CD14-positive monocyte (primary cell): ENCODE measurements at regions not wholly inside any gene's neighbourhood (a gene's known extent, or its start where the extent isn't known, plus 50 kb on each side); places are given as distances from the start of the nearest gene placed in this dataset.

ENCODE experiments used
- DNase-seq, 3 donors: peaks; one replicate each; pipeline ENCODE4 v3.0.0-alpha.2; 2011 to 2022
- H2AFZ ChIP-seq: 2 replicates; pipeline ENCODE4 v1.6.0; 2012; ENCODE audit warnings: mild to moderate bottlenecking, low read depth, low read length, inconsistent platforms; ENCODE audit not compliant: insufficient read depth, poor library complexity, severe bottlenecking
- H3K27ac ChIP-seq, 2 donors: 1 replicate in 1 of 2; 2 replicates in 1 of 2; pipeline ENCODE4 v1.5.1; 2012 to 2013; ENCODE audit warnings: low read length in 2 of 2, control low read depth in 1 of 2, inconsistent platforms in 1 of 2, low read depth in 1 of 2, mild to moderate bottlenecking in 1 of 2
- H3K27me3 ChIP-seq, 2 donors: one replicate each; pipeline versions ENCODE4 v1.6.0 to v1.6.1; 2011 to 2013; ENCODE audit warnings: low read length in 2 of 2; ENCODE audit not compliant: control insufficient read depth in 2 of 2, insufficient read depth in 2 of 2
- H3K36me3 ChIP-seq, 2 donors: replicated peaks in 1 of 2; 1 replicate in 1 of 2; 2 replicates in 1 of 2; pipeline versions ENCODE4 v1.5.1 to v1.6.1; 2012 to 2013; ENCODE audit warnings: low read length in 2 of 2, control low read depth in 1 of 2, inconsistent platforms in 1 of 2, mild to moderate bottlenecking in 1 of 2; ENCODE audit not compliant: insufficient read depth in 2 of 2, control insufficient read depth in 1 of 2
- H3K4me1 ChIP-seq, 2 donors: 1 replicate in 1 of 2; 2 replicates in 1 of 2; pipeline versions ENCODE4 v1.5.1 to v1.6.1; 2012 to 2013; ENCODE audit warnings: low read length in 2 of 2, control low read depth in 1 of 2, inconsistent platforms in 1 of 2, mild to moderate bottlenecking in 1 of 2, moderate library complexity in 1 of 2; ENCODE audit not compliant: insufficient read depth in 2 of 2, control insufficient read depth in 1 of 2
- H3K4me2 ChIP-seq: replicated peaks from 2 replicates; pipeline ENCODE3; 2012; ENCODE audit warnings: low read length, moderate library complexity, mild to moderate bottlenecking; ENCODE audit not compliant: poor library complexity, severe bottlenecking; ENCODE audit errors: extremely low read depth
- H3K4me3 ChIP-seq, 3 experiments: fragments of 200-600 bp in 1 of 3; sonication (generic) in 1 of 3; replicated peaks in 1 of 3; 1 replicate in 2 of 3; 2 replicates in 1 of 3; pipeline ENCODE4 v1.5.1; 2011 to 2013; ENCODE audit warnings: low read length in 3 of 3, mild to moderate bottlenecking in 3 of 3, control low read depth in 2 of 3, low read depth in 2 of 3, inconsistent platforms in 1 of 3, moderate library complexity in 1 of 3
- H3K79me2 ChIP-seq: 2 replicates; pipeline ENCODE4 v1.6.0; 2012; ENCODE audit warnings: mild to moderate bottlenecking, control low read depth, inconsistent platforms, low read length, moderate library complexity; ENCODE audit not compliant: insufficient read depth
- H3K9ac ChIP-seq: 2 replicates; pipeline ENCODE4 v1.6.0; 2017; ENCODE audit warnings: low read length, mild to moderate bottlenecking; ENCODE audit not compliant: insufficient read depth, poor library complexity, severe bottlenecking
- H3K9me3 ChIP-seq, 2 donors: replicated peaks in 1 of 2; 1 replicate in 1 of 2; 2 replicates in 1 of 2; pipeline versions ENCODE4 v1.5.1 to v1.6.1; 2012 to 2013; ENCODE audit warnings: low read length in 2 of 2, control low read depth in 1 of 2; ENCODE audit not compliant: control insufficient read depth in 1 of 2, insufficient read depth in 1 of 2
- H4K20me1 ChIP-seq: 2 replicates; pipeline ENCODE4 v1.6.0; 2012; ENCODE audit warnings: mild to moderate bottlenecking, low read length, control low read depth, moderate library complexity; ENCODE audit not compliant: insufficient read depth
- H3K27ac Mint-ChIP-seq, 7 donors: one replicate each; pipeline ENCODE4 v1.8.0; 2020; ENCODE audit warnings: mild to moderate bottlenecking in 7 of 7, mixed read lengths in 7 of 7, moderate library complexity in 6 of 7, inconsistent platforms in 2 of 7
- H3K27me3 Mint-ChIP-seq, 3 donors: one replicate each; pipeline ENCODE4 v1.8.0; 2021 to 2022; ENCODE audit warnings: low read depth in 3 of 3, mild to moderate bottlenecking in 3 of 3, mixed read lengths in 3 of 3, moderate library complexity in 3 of 3, inconsistent platforms in 1 of 3
- H3K36me3 Mint-ChIP-seq, 2 donors: one replicate each; pipeline ENCODE4 v1.8.0; 2020; ENCODE audit warnings: mixed read lengths in 2 of 2, inconsistent platforms in 1 of 2, mild to moderate bottlenecking in 1 of 2
- H3K4me1 Mint-ChIP-seq: one replicate; pipeline ENCODE4 v1.8.0; 2020; ENCODE audit warnings: mild to moderate bottlenecking, mixed read lengths
- H3K4me3 Mint-ChIP-seq, 2 donors: one replicate each; pipeline ENCODE4 v1.8.0; 2020; ENCODE audit warnings: mild to moderate bottlenecking in 2 of 2, mixed read lengths in 2 of 2, moderate library complexity in 1 of 2
- H3K9me3 Mint-ChIP-seq, 7 donors: one replicate each; pipeline ENCODE4 v1.8.0; 2020 to 2022; ENCODE audit warnings: mixed read lengths in 7 of 7, mild to moderate bottlenecking in 6 of 7, moderate library complexity in 6 of 7, inconsistent platforms in 2 of 7
- WGBS: methylation state at CpG from one replicate; pipeline ENCODE4 v1.1.5; 2013; ENCODE audit warnings: missing lambda C conversion rate; ENCODE audit not compliant: insufficient coverage; 5-methylcytosine and 5-hydroxymethylcytosine counted together
- intact Hi-C, 2 donors: fragments of 100-400 bp; cut with micrococcal nuclease; formaldehyde crosslinking; loops; one replicate each; pipeline versions ENCODE4 v1.15.0 to v1.15.1; 2023
- TF ChIP-seq, protein P1 (sequence below): fragments of 200-600 bp; IDR thresholded peaks from one replicate; pipeline ENCODE4 v1.8.0; 2022; ENCODE audit warnings: antibody characterized with exemption, mild to moderate bottlenecking

DNA sequence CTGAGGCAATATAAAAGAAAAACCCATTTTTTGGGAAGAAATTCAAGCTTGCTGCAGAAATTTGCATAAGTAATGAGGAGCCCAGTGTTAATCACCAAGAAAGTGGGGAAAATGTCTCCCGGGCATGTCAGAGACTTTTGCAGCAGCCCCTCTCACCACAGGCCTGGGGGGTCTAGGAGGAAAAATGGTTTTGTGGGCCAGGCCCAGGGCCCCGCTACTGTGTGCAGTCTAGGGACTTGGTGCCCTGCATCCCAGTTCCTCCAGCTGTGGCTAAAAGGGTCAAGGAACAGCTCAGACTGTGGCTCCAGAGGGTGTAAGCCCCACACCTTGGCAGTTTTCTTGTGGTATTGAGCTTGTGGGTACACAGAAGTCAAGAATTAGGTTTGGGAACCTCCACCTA is 209.7 kb downstream of the HDGFL1 start:
- Histone ChIP-seq H2AFZ (no peak overlapping the region), H3K9me3 (peaks cover 17 to 22% of the 10 kb centered on the region in 2 donors), H3K9ac (no peak overlapping the region), H4K20me1 (no peaks in the 10 kb centered on the region), H3K27ac (no peak overlapping the region), H3K27me3 (no peaks in the 10 kb centered on the region), H3K36me3 (no peaks in the 10 kb centered on the region), H3K79me2 (no peaks in the 10 kb centered on the region), H3K4me3 (no peak overlapping the region), H3K4me2 (no peak overlapping the region), H3K4me1 (no peaks in the 10 kb centered on the region)
- TF ChIP-seq, protein P1, sequence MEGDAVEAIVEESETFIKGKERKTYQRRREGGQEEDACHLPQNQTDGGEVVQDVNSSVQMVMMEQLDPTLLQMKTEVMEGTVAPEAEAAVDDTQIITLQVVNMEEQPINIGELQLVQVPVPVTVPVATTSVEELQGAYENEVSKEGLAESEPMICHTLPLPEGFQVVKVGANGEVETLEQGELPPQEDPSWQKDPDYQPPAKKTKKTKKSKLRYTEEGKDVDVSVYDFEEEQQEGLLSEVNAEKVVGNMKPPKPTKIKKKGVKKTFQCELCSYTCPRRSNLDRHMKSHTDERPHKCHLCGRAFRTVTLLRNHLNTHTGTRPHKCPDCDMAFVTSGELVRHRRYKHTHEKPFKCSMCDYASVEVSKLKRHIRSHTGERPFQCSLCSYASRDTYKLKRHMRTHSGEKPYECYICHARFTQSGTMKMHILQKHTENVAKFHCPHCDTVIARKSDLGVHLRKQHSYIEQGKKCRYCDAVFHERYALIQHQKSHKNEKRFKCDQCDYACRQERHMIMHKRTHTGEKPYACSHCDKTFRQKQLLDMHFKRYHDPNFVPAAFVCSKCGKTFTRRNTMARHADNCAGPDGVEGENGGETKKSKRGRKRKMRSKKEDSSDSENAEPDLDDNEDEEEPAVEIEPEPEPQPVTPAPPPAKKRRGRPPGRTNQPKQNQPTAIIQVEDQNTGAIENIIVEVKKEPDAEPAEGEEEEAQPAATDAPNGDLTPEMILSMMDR, result no peak
- 100% methylated on average over 1 of the region's 2 CpGs for WGBS
- intact Hi-C loops, result no loop called here
- H3K27ac Mint-ChIP-seq, result no peak overlapping the region
- no peaks in the 10 kb centered on the region for H3K4me1 Mint-ChIP-seq
- no peaks in the 10 kb centered on the region for H3K36me3 Mint-ChIP-seq
- H3K9me3 Mint-ChIP-seq, result peaks cover 14 to 35% (median 20%) of the 10 kb centered on the region in 7 donors
- H3K4me3 Mint-ChIP-seq, result no peak overlapping the region
- H3K27me3 Mint-ChIP-seq, result peaks cover 0 to 2% (median 0%) of the 10 kb centered on the region in 3 donors
- no peak for DNase-seq

- Histone ChIP-seq H3K4me1 (no peaks in the 10 kb centered on the region), H2AFZ (no peak overlapping the region), H3K9me3 (peaks cover 7 to 15% of the 10 kb centered on the region in 2 donors), H3K9ac (no peak overlapping the region), H3K79me2 (no peaks in the 10 kb centered on the region), H3K27ac (no peak overlapping the region), H3K4me2 (no peak overlapping the region), H4K20me1 (no peaks in the 10 kb centered on the region), H3K27me3 (no peaks in the 10 kb centered on the region), H3K4me3 (no peak overlapping the region), H3K36me3 (no peaks in the 10 kb centered on the region)
- Mint-ChIP-seq H3K4me3 (no peak overlapping the region), H3K27ac (no peak overlapping the region), H3K27me3 (peaks cover 0 to 3% (median 0%) of the 10 kb centered on the region in 3 donors), H3K9me3 (peaks cover 4 to 22% (median 12%) of the 10 kb centered on the region in 7 donors), H3K36me3 (no peaks in the 10 kb centered on the region), H3K4me1 (no peaks in the 10 kb centered on the region)
- DNase-seq, result no peak
- intact Hi-C loops, result no loop called here
- 74% methylated on average over 3 of the region's 4 CpGs for WGBS
- TF ChIP-seq, protein P1, result no peak
Observed at GRCh38 chr6:22783931-22784330, 214.6 kb downstream of the HDGFL1 start.
